T-helper 1 cell treated with Interleukin-12 subunit alpha and Interleukin-12 subunit beta and Interleukin-4 antibody, amounts not matched to agents 30 ng/mL and 1 ng/mL, for 36 hours (primary cell): ENCODE measurements at regions not wholly inside any gene's neighbourhood (a gene's known extent, or its start where the extent isn't known, plus 50 kb on each side); places are given as distances from the start of the nearest gene placed in this dataset.
"Not testable (repeated sequence)": the region's sequence is repeated elsewhere in the genome, so short reads cannot be mapped to it uniquely, and the experiment has no call there.

Experiments used
- intact Hi-C: fragments of 100-400 bp; cut with micrococcal nuclease; formaldehyde crosslinking; loops from one replicate; pipeline ENCODE4 v1.15.1; 2024

- intact Hi-C loops, result no loop called here
Measured at GRCh38 chr21:15568516-15568915, 161.3 kb upstream of the USP25 start.

GRCh38 chr21:15586752-15587427, 142.9 kb upstream of the USP25 start:
- intact Hi-C loops, result no loop called here

GRCh38 chr21:15592271-15592860, 137.4 kb upstream of the USP25 start:
- intact Hi-C loops, result loop anchor here (1.0 kb wide), 5 partner anchors 109 to 1333 kb away; no protein-coding TSS in a partner anchor

- intact Hi-C loops, result loop anchor here (1.0 kb wide), 5 partner anchors 110 to 1334 kb away; no protein-coding TSS in a partner anchor
Measured at GRCh38 chr21:15592957-15593356, 136.8 kb upstream of the USP25 start.

GRCh38 chr21:15601390-15601789, 128.4 kb upstream of the USP25 start:
- intact Hi-C loops, result loop anchor here (10.0 kb wide), 1 partner anchor 223 kb away; no protein-coding TSS in a partner anchor

GRCh38 chr21:15604413-15604812, 125.4 kb upstream of the USP25 start:
- intact Hi-C loops, result loop anchor here (10.0 kb wide), 1 partner anchor 220 kb away; no protein-coding TSS in a partner anchor

- intact Hi-C loops, result no loop called here
Measured at GRCh38 chr21:15614766-15615165, 115.0 kb upstream of the USP25 start.

GRCh38 chr21:15616864-15617574, 112.8 kb upstream of the USP25 start:
- intact Hi-C loops, result no loop called here

- intact Hi-C loops, result no loop called here
Measured at GRCh38 chr21:15617964-15618363, 111.8 kb upstream of the USP25 start.

- intact Hi-C loops, result no loop called here
Measured at GRCh38 chr21:15620892-15621291, 108.9 kb upstream of the USP25 start.

- intact Hi-C loops, result no loop called here
Measured at GRCh38 chr21:15624646-15625045, 105.1 kb upstream of the USP25 start.

GRCh38 chr21:15625363-15625762, 104.4 kb upstream of the USP25 start:
- intact Hi-C loops, result no loop called here

- intact Hi-C loops, result no loop called here
Measured at GRCh38 chr21:15626031-15626430, 103.8 kb upstream of the USP25 start.

- intact Hi-C loops, result no loop called here
Measured at GRCh38 chr21:15627011-15627410, 102.8 kb upstream of the USP25 start.

GRCh38 chr21:15627823-15628222, 102.0 kb upstream of the USP25 start:
- intact Hi-C loops, result no loop called here

- intact Hi-C loops, result no loop called here
Measured at GRCh38 chr21:15631342-15631741, 98.4 kb upstream of the USP25 start.

- intact Hi-C loops, result not testable (repeated sequence)
Measured at GRCh38 chr21:15634541-15634940, 95.2 kb upstream of the USP25 start.

- intact Hi-C loops, result no loop called here
Measured at GRCh38 chr21:15638856-15639549, 90.8 kb upstream of the USP25 start.

GRCh38 chr21:15640113-15640512, 89.7 kb upstream of the USP25 start:
- intact Hi-C loops, result not testable (repeated sequence)

- intact Hi-C loops, result no loop called here
Measured at GRCh38 chr21:15644489-15644888, 85.3 kb upstream of the USP25 start.

- intact Hi-C loops, result no loop called here
Measured at GRCh38 chr21:15645830-15646229, 84.0 kb upstream of the USP25 start.

GRCh38 chr21:15650735-15651134, 79.0 kb upstream of the USP25 start:
- intact Hi-C loops, result no loop called here
